OCI-LY3 (cell line): ENCODE measurements at regions not wholly inside any gene's neighbourhood (a gene's known extent, or its start where the extent isn't known, plus 50 kb on each side); places are given as distances from the start of the nearest gene placed in this dataset.

Source experiments
- H2AFZ ChIP-seq: fragments of 200-600, 300-600 bp; shearing (Covaris generic); 2 replicates; pipeline ENCODE4 v1.6.0; 2014; ENCODE audit warnings: antibody characterized with exemption, low read depth, low read length
- H3K27ac ChIP-seq: fragments of 200-600, 300-600 bp; sonication (generic); 2 replicates; pipeline ENCODE4 v1.5.1; 2014; ENCODE audit warnings: mild to moderate bottlenecking, low read length, moderate library complexity, mixed read lengths
- H3K27me3 ChIP-seq: fragments of 200-600, 300-600 bp; sonication (generic); 2 replicates; pipeline ENCODE4 v1.6.1; 2014; ENCODE audit warnings: low read depth, low read length, mixed read lengths
- H3K36me3 ChIP-seq: fragments of 200-600, 300-600 bp; sonication (generic); replicated peaks from 2 replicates; pipeline ENCODE3; 2014; ENCODE audit warnings: low read depth, low read length, mixed read lengths
- H3K4me1 ChIP-seq: fragments of 300-600, 200-600 bp; sonication (generic); 2 replicates; pipeline ENCODE4 v1.6.1; 2014; ENCODE audit warnings: low read length, mixed read lengths
- H3K4me2 ChIP-seq: fragments of 200-600, 300-600 bp; sonication (generic); 2 replicates; pipeline ENCODE4 v1.6.1; 2014; ENCODE audit warnings: low read length, mixed read lengths
- H3K4me3 ChIP-seq: fragments of 300-600, 200-600 bp; sonication (generic); 2 replicates; pipeline ENCODE4 v1.5.1; 2014; ENCODE audit warnings: antibody characterized with exemption, mild to moderate bottlenecking, low read length, moderate library complexity
- H3K79me2 ChIP-seq: fragments of 300-600, 200-600 bp; shearing (Covaris generic); 2 replicates; pipeline ENCODE4 v1.6.1; 2014; ENCODE audit warnings: mild to moderate bottlenecking, low read length, mixed read lengths
- H3K9ac ChIP-seq: fragments of 300-600, 200-600 bp; shearing (Covaris generic); 2 replicates; pipeline ENCODE4 v1.6.0; 2014; ENCODE audit warnings: mild to moderate bottlenecking, low read length, moderate library complexity
- H3K9me3 ChIP-seq: fragments of 200-600, 300-600 bp; shearing (Covaris generic); 2 replicates; pipeline ENCODE4 v1.6.1; 2014; ENCODE audit warnings: low read length, mixed read lengths; ENCODE audit not compliant: insufficient read depth
- H4K20me1 ChIP-seq: fragments of 200-600, 300-600 bp; sonication (generic); 2 replicates; pipeline ENCODE4 v1.6.1; 2016; ENCODE audit warnings: low read length, mixed read lengths; ENCODE audit not compliant: insufficient read depth
- EZH2phosphoT487 ChIP-seq: fragments of 200-600 bp; shearing (Covaris generic); IDR thresholded peaks from 2 replicates; pipeline ENCODE4 v1.6.1; 2018; ENCODE audit warnings: antibody characterized with exemption, mixed run types, low read depth
- TF ChIP-seq, protein P1 (sequence below): fragments of 200-600, 300-600 bp; sonication (generic); IDR thresholded peaks from 2 replicates; pipeline ENCODE4 v1.5.1; 2014; ENCODE audit warnings: antibody characterized with exemption, low read length, low read depth

DNA sequence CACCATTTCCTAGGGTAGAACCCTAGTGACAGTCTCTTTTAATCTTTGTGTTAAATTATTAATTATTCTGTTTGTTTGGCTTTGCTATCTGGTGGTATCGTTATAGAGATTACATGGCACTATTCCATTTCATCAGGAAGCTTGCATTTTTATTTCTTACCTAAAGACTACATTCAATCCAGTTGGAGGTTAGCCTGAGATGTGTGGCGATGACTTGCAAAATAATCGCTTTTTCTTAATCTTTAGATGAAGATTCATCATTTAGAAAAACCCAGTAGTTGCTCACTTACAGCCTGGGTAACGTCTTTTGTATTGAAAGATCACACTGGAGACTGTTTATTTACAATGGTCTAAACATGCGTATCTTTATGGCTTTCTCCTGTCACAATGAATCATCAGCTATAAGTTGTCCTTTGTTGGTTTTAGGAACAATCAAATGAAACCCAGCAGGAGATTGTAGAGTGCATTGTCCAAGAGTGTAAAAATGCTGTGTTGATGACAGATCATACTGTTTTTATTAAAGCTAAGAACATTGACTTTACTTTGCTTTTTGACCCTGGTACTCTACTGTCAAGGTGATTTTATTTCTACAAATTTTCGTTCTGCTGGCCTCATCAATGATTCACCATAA, 281.7 kb upstream of the PITX2 start:
- Histone ChIP-seq H3K36me3 (no peaks in the 10 kb centered on the region), H3K27ac (no peak overlapping the region), H3K4me2 (no peak overlapping the region), H3K4me1 (peaks cover 7% of the 10 kb centered on the region; the same call in 1 of the 2 replicates), H3K9ac (no peak overlapping the region), H4K20me1 (no peaks in the 10 kb centered on the region), H3K4me3 (no peak overlapping the region), H3K79me2 (no peaks in the 10 kb centered on the region), H3K9me3 (no peaks in the 10 kb centered on the region), H2AFZ (no peak overlapping the region), H3K27me3 (no peaks in the 10 kb centered on the region)
- TF ChIP-seq, protein P1, sequence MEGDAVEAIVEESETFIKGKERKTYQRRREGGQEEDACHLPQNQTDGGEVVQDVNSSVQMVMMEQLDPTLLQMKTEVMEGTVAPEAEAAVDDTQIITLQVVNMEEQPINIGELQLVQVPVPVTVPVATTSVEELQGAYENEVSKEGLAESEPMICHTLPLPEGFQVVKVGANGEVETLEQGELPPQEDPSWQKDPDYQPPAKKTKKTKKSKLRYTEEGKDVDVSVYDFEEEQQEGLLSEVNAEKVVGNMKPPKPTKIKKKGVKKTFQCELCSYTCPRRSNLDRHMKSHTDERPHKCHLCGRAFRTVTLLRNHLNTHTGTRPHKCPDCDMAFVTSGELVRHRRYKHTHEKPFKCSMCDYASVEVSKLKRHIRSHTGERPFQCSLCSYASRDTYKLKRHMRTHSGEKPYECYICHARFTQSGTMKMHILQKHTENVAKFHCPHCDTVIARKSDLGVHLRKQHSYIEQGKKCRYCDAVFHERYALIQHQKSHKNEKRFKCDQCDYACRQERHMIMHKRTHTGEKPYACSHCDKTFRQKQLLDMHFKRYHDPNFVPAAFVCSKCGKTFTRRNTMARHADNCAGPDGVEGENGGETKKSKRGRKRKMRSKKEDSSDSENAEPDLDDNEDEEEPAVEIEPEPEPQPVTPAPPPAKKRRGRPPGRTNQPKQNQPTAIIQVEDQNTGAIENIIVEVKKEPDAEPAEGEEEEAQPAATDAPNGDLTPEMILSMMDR, result no peak
- TF ChIP-seq EZH2phosphoT487, result no peak

DNA sequence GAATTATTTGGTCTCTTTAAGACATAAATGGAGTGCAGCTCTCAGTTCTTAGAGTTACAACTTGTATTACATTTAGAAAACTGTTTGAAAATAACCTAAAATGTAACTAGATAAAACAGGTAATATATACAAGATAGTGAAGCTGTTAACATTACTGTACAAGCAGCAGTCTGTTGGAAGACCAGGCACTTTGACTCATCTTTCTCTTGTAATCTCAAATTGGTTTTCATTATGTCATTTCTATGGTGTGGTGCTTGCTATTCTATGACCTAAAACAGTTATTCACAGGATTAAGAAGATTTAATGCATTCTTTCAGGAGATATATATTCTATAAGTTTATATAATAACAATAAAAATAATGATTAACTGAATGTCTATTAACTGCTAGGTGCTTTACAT, 282.5 kb upstream of the PITX2 start:
- H3K4me1 ChIP-seq, result no peaks in the 10 kb centered on the region
- H3K79me2 ChIP-seq, result no peaks in the 10 kb centered on the region
- no peak for TF ChIP-seq EZH2phosphoT487
- TF ChIP-seq, protein P1, result no peak
- no peak overlapping the region for H3K4me3 ChIP-seq
- H4K20me1 ChIP-seq, result no peaks in the 10 kb centered on the region
- no peaks in the 10 kb centered on the region for H3K27me3 ChIP-seq
- no peaks in the 10 kb centered on the region for H3K36me3 ChIP-seq
- H3K4me2 ChIP-seq, result no peak overlapping the region
- no peaks in the 10 kb centered on the region for H3K9me3 ChIP-seq
- no peak overlapping the region for H2AFZ ChIP-seq
- no peak overlapping the region for H3K27ac ChIP-seq
- H3K9ac ChIP-seq, result no peak overlapping the region

DNA sequence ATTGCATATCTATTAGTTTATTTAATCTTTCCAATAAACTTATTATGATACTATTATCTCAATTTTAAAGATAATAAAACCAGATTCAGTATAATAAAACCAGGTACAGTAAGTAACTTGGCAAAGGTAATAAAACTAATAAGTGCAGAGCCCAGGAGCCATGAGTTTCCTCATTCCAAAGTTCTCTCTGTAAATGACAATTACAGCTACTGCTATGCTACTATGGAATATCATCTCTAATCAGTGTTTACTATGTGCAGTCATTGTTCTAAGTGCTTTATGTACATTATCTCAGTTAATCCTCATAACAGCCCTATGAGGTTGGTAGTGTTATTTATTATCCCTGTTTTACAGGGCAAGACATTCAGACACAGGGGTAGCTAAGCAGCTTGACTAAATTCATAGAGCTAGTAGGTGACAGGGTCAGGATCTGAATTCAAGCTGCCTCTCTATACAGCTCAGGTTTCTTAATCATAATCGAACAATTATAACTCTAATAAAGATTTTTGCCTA, 285.0 kb upstream of the PITX2 start:
- H3K36me3 ChIP-seq, result no peaks in the 10 kb centered on the region
- TF ChIP-seq EZH2phosphoT487, result no peak
- TF ChIP-seq, protein P1, result no peak
- no peaks in the 10 kb centered on the region for H3K27me3 ChIP-seq
- H2AFZ ChIP-seq, result no peak overlapping the region
- H3K4me2 ChIP-seq, result no peak overlapping the region
- H3K9ac ChIP-seq, result no peak overlapping the region
- H3K9me3 ChIP-seq, result no peaks in the 10 kb centered on the region
- H3K4me3 ChIP-seq, result no peak overlapping the region
- no peaks in the 10 kb centered on the region for H3K4me1 ChIP-seq
- no peaks in the 10 kb centered on the region for H4K20me1 ChIP-seq
- H3K27ac ChIP-seq, result no peak overlapping the region
- H3K79me2 ChIP-seq, result no peaks in the 10 kb centered on the region

DNA sequence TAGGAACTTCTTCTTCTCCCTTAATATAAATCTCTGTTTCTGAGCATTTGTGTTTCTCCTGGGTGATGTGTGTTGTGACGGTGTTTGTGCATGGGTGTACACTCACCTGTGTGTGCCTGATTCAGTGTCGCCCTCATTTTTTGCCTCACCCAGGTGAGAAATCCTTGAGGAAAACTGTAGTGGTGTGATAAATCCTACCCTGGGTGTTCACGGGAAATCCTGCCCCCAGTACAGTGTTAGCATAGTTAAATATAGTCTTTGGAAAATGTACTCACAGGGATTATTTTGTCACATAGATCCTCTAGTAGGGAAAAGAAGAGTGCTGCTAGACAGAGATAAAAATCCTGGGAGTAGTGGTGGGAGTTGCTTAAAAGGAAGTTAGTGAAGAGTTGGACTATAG, 291.9 kb upstream of the PITX2 start:
- Histone ChIP-seq H4K20me1 (no peaks in the 10 kb centered on the region), H3K4me3 (no peak overlapping the region), H3K36me3 (no peaks in the 10 kb centered on the region), H3K27me3 (no peaks in the 10 kb centered on the region), H3K27ac (no peak overlapping the region), H3K9me3 (no peaks in the 10 kb centered on the region), H3K79me2 (no peaks in the 10 kb centered on the region), H2AFZ (no peak overlapping the region), H3K4me1 (no peaks in the 10 kb centered on the region), H3K4me2 (no peak overlapping the region), H3K9ac (no peak overlapping the region)
- TF ChIP-seq EZH2phosphoT487, result no peak
